A549 (cell line): ENCODE measurements at regions not wholly inside any gene's neighbourhood (a gene's known extent, or its start where the extent isn't known, plus 50 kb on each side); places are given as distances from the start of the nearest gene placed in this dataset.

ENCODE experiments used
- EP300 ChIP-seq, 2 experiments: fragments of >200 bp; sonication (Bioruptor Twin); formaldehyde crosslinking; IDR thresholded peaks; 2 replicates in 1 of 2; 3 replicates in 1 of 2; pipeline ENCODE4 v1.6.1; 2016 to 2017
- NFE2L2 ChIP-seq: fragments of 150-350 bp; conservative IDR thresholded peaks from 2 replicates; pipeline ENCODE4 v1.6.1; 2014; ENCODE audit warnings: low read length
- POLR2A ChIP-seq: IDR thresholded peaks from 2 replicates; pipeline ENCODE4 v1.6.1; 2012; ENCODE audit warnings: mild to moderate bottlenecking, low read length
- SMC3 ChIP-seq: fragments of >200 bp; sonication (Bioruptor Twin); formaldehyde crosslinking; IDR thresholded peaks from 3 replicates; pipeline ENCODE4 v1.6.1; 2018; ENCODE audit warnings: inconsistent platforms
- ZC3H11A ChIP-seq: fragments of 450-650 bp; IDR thresholded peaks from 2 replicates; pipeline ENCODE4 v1.6.1; 2014; ENCODE audit warnings: antibody characterized with exemption, mild to moderate bottlenecking
- ZNF302 ChIP-seq: fragments of 250-450 bp; sonication (Bioruptor Pico); IDR thresholded peaks from 2 replicates; pipeline ENCODE4 v1.9.0; 2021; ENCODE audit warnings: inconsistent platforms, mild to moderate bottlenecking, moderate library complexity
- TF ChIP-seq, protein P1 (sequence below): fragments of >200 bp; sonication (Bioruptor Twin); formaldehyde crosslinking; IDR thresholded peaks from 3 replicates; pipeline ENCODE4 v1.5.1; 2016
- TF ChIP-seq, protein P2 (sequence below): fragments of 150-350 bp; IDR thresholded peaks from 2 replicates; pipeline ENCODE4 v1.6.1; 2014; ENCODE audit warnings: low read depth, mild to moderate bottlenecking, low read length
- TF ChIP-seq, protein P3 (sequence below): fragments of 250-450 bp; sonication (Bioruptor Pico); IDR thresholded peaks from 2 replicates; pipeline ENCODE4 v1.5.0; 2020; ENCODE audit warnings: low read depth, mild to moderate bottlenecking, moderate library complexity

DNA sequence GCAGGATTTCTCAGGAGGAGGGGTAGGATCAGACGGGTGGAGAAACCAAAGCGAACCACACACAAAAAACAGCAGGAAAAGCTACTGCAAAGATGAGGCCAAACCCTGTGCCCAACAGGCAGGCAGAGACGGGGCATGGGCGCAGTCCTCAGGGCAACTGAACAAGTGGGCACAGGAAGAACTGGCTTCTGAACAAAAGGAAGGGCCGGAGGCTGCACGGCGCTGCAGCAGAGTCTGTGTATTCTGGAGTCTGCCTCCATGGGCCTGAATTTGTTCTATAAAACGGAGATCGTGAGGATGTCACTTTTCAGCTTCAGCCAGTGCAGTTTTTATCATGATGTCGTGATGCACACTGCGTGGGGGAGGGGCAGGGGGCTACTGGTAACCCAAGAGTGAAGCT is 1026.0 kb downstream of the TBC1D22A start:
- TF ChIP-seq ZC3H11A (no peak), NFE2L2 (no peak), SMC3 (no peak), POLR2A (no peak), ZNF302 (CRISPR knock-in tag) (no peak), EP300 (IDR thresholded peaks at IDR 0.05) (no peak)
- TF ChIP-seq, protein P1, sequence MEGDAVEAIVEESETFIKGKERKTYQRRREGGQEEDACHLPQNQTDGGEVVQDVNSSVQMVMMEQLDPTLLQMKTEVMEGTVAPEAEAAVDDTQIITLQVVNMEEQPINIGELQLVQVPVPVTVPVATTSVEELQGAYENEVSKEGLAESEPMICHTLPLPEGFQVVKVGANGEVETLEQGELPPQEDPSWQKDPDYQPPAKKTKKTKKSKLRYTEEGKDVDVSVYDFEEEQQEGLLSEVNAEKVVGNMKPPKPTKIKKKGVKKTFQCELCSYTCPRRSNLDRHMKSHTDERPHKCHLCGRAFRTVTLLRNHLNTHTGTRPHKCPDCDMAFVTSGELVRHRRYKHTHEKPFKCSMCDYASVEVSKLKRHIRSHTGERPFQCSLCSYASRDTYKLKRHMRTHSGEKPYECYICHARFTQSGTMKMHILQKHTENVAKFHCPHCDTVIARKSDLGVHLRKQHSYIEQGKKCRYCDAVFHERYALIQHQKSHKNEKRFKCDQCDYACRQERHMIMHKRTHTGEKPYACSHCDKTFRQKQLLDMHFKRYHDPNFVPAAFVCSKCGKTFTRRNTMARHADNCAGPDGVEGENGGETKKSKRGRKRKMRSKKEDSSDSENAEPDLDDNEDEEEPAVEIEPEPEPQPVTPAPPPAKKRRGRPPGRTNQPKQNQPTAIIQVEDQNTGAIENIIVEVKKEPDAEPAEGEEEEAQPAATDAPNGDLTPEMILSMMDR = no peak
- TF ChIP-seq, protein P2, sequence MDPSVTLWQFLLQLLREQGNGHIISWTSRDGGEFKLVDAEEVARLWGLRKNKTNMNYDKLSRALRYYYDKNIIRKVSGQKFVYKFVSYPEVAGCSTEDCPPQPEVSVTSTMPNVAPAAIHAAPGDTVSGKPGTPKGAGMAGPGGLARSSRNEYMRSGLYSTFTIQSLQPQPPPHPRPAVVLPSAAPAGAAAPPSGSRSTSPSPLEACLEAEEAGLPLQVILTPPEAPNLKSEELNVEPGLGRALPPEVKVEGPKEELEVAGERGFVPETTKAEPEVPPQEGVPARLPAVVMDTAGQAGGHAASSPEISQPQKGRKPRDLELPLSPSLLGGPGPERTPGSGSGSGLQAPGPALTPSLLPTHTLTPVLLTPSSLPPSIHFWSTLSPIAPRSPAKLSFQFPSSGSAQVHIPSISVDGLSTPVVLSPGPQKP = no peak
- TF ChIP-seq, protein P3, sequence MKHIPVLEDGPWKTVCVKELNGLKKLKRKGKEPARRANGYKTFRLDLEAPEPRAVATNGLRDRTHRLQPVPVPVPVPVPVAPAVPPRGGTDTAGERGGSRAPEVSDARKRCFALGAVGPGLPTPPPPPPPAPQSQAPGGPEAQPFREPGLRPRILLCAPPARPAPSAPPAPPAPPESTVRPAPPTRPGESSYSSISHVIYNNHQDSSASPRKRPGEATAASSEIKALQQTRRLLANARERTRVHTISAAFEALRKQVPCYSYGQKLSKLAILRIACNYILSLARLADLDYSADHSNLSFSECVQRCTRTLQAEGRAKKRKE (CRISPR knock-in tag) = no peak
